ENCODE measurements at regions not wholly inside any gene's neighbourhood (a gene's known extent, or its start where the extent isn't known, plus 50 kb on each side); places are given as distances from the start of the nearest gene placed in this dataset.

DNA sequence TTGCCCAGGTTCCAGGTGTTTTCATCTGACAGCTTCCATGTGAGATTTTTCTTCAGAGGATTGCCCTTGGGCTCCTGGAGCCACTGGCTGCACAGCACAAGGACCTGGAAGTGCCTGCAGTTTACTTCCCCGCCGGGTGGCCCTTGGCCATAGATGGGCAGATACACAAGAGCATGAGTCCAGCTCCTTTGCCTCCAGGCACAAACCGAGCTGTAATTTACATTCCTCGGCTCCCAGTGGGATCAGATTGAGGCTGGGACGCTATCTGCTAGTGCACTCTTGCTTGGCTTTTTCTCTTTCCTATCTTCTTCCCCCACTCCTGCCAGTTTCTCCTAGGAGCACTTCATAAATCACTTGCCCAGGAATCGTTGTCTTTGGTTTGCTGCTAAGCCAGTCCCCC, 85.4 kb upstream of the RALY start:
- peaks cover 3% of the 10 kb centered on the region for H3K9me3 Mint-ChIP-seq (ENCODE audit: low read depth)
- peaks cover 7% of the 10 kb centered on the region for H3K27me3 Mint-ChIP-seq
- no peak for DNase-seq (ENCODE audit: low spot score, unreplicated experiment)
- no peak overlapping the region for H3K4me3 Mint-ChIP-seq (ENCODE audit: low read depth)
- H3K36me3 Mint-ChIP-seq (ENCODE audit: insufficient read depth), result no peaks in the 10 kb centered on the region
- H3K27ac Mint-ChIP-seq, result no peak overlapping the region
- TF ChIP-seq, protein P1, sequence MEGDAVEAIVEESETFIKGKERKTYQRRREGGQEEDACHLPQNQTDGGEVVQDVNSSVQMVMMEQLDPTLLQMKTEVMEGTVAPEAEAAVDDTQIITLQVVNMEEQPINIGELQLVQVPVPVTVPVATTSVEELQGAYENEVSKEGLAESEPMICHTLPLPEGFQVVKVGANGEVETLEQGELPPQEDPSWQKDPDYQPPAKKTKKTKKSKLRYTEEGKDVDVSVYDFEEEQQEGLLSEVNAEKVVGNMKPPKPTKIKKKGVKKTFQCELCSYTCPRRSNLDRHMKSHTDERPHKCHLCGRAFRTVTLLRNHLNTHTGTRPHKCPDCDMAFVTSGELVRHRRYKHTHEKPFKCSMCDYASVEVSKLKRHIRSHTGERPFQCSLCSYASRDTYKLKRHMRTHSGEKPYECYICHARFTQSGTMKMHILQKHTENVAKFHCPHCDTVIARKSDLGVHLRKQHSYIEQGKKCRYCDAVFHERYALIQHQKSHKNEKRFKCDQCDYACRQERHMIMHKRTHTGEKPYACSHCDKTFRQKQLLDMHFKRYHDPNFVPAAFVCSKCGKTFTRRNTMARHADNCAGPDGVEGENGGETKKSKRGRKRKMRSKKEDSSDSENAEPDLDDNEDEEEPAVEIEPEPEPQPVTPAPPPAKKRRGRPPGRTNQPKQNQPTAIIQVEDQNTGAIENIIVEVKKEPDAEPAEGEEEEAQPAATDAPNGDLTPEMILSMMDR (IDR thresholded peaks at IDR 0.05; ENCODE audit: unreplicated experiment), result no peak
- peaks cover 12% of the 10 kb centered on the region for H3K4me1 Mint-ChIP-seq (ENCODE audit: low read depth)

DNA sequence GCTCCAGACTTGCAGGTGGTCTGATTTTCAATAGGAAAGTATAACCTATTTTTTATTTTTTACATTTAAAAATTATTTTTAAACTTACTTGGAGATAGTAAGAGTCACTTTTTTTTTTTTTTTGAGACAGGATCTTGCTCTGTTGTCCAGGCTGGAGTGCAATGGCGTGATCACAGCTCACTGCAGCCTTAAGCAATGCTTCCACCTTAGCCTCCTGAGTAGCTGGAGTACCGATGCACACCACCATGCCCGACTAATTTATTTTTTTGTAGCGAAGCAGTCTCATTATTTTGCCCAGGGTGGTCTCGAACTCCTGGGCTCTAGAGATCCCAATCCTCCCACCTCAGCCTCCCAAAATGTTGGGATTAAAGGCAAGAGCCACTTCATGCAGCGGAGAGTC, 84.8 kb upstream of the RALY start:
- H3K27ac Mint-ChIP-seq, result no peak overlapping the region
- DNase-seq (ENCODE audit: low spot score, unreplicated experiment), result no peak
- H3K27me3 Mint-ChIP-seq, result peaks cover 7% of the 10 kb centered on the region
- no peak overlapping the region for H3K4me3 Mint-ChIP-seq (ENCODE audit: low read depth)
- H3K4me1 Mint-ChIP-seq (ENCODE audit: low read depth), result peaks cover 12% of the 10 kb centered on the region
- TF ChIP-seq, protein P1 (IDR thresholded peaks at IDR 0.05; ENCODE audit: unreplicated experiment), result no peak
- peaks cover 3% of the 10 kb centered on the region for H3K9me3 Mint-ChIP-seq (ENCODE audit: low read depth)
- no peaks in the 10 kb centered on the region for H3K36me3 Mint-ChIP-seq (ENCODE audit: insufficient read depth)

DNA sequence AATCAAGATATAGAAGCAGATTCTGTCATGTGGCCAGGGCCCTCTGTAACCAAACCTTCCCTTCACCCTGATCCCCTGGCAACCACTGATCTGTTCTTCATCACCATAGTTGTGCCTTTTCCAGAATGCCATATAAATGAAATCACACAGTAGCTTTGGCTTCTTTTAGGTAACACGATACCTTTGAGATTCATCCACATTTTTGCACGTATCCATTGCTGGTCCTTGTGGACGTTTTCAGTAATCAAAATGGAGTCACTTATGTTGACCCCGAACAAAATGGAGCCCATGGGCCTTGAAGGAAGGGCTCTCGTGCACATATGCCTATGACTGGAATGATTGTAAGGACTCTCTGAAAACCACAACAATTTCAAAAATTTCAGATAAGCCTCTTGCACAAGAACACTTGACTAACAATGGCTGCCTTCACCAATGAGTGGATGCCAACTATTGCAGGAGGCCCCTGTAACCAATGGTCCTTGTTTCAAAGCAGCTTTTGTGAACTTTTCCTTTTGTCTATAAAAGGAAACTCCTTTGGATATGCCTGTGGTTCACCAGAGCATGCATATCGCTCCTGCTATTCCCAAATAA, 84.3 kb upstream of the RALY start:
- H3K27me3 Mint-ChIP-seq, result peaks cover 7% of the 10 kb centered on the region
- peaks cover 3% of the 10 kb centered on the region for H3K9me3 Mint-ChIP-seq (ENCODE audit: low read depth)
- no peak overlapping the region for H3K4me3 Mint-ChIP-seq (ENCODE audit: low read depth)
- TF ChIP-seq, protein P1 (IDR thresholded peaks at IDR 0.05; ENCODE audit: unreplicated experiment), result no peak
- no peak for DNase-seq (ENCODE audit: low spot score, unreplicated experiment)
- H3K36me3 Mint-ChIP-seq (ENCODE audit: insufficient read depth), result no peaks in the 10 kb centered on the region
- no peak overlapping the region for H3K27ac Mint-ChIP-seq
- H3K4me1 Mint-ChIP-seq (ENCODE audit: low read depth), result peaks cover 12% of the 10 kb centered on the region

- peaks cover 12% of the 10 kb centered on the region for H3K4me1 Mint-ChIP-seq (ENCODE audit: low read depth)
- H3K4me3 Mint-ChIP-seq (ENCODE audit: low read depth), result no peak overlapping the region
- TF ChIP-seq, protein P1 (IDR thresholded peaks at IDR 0.05; ENCODE audit: unreplicated experiment), result no peak
- H3K36me3 Mint-ChIP-seq (ENCODE audit: insufficient read depth), result no peaks in the 10 kb centered on the region
- no peak for DNase-seq (ENCODE audit: low spot score, unreplicated experiment)
- no peaks in the 10 kb centered on the region for H3K9me3 Mint-ChIP-seq (ENCODE audit: low read depth)
- H3K27ac Mint-ChIP-seq, result no peak overlapping the region
- H3K27me3 Mint-ChIP-seq, result peaks cover 7% of the 10 kb centered on the region
Measured at GRCh38 chr20:33910056-33910455, 83.7 kb upstream of the RALY start.

- no peaks in the 10 kb centered on the region for H3K9me3 Mint-ChIP-seq (ENCODE audit: low read depth)
- DNase-seq (ENCODE audit: low spot score, unreplicated experiment), result no peak
- peak overlapping the region; percentile 33 for H3K27ac Mint-ChIP-seq
- TF ChIP-seq, protein P1 (IDR thresholded peaks at IDR 0.05; ENCODE audit: unreplicated experiment), result no peak
- H3K4me1 Mint-ChIP-seq (ENCODE audit: low read depth), result peaks cover 12% of the 10 kb centered on the region
- H3K4me3 Mint-ChIP-seq (ENCODE audit: low read depth), result no peak overlapping the region
- H3K36me3 Mint-ChIP-seq (ENCODE audit: insufficient read depth), result no peaks in the 10 kb centered on the region
- peaks cover 7% of the 10 kb centered on the region for H3K27me3 Mint-ChIP-seq
Measured at GRCh38 chr20:33910529-33911327, 83.0 kb upstream of the RALY start.
